ACC112 (cell line): ENCODE measurements at regions not wholly inside any gene's neighbourhood (a gene's known extent, or its start where the extent isn't known, plus 50 kb on each side); places are given as distances from the start of the nearest gene placed in this dataset.
A peak's percentile ranks its signal among the peaks of the same experiment; 100 is the strongest.

ENCODE experiments used
- H2AFZ ChIP-seq: fragments of 200-600 bp; sonication (generic); one replicate; pipeline ENCODE4 v1.6.0; 2017; ENCODE audit warnings: antibody characterized with exemption, low read length; ENCODE audit not compliant: unreplicated experiment
- H3K27ac ChIP-seq: fragments of 200-600 bp; sonication (generic); 2 replicates; pipeline ENCODE4 v1.5.1; 2014; ENCODE audit warnings: low read depth, mild to moderate bottlenecking, antibody characterized with exemption, low read length, moderate library complexity
- H3K27me3 ChIP-seq: fragments of 200-600 bp; sonication (generic); 2 replicates; pipeline ENCODE4 v1.6.1; 2014; ENCODE audit warnings: mild to moderate bottlenecking, antibody characterized with exemption, low read length, moderate library complexity, mixed read lengths; ENCODE audit not compliant: insufficient read depth
- H3K36me3 ChIP-seq: fragments of 200-600 bp; sonication (generic); 2 replicates; pipeline ENCODE4 v1.6.1; 2016; ENCODE audit warnings: mild to moderate bottlenecking, antibody characterized with exemption, low read length, moderate library complexity, mixed read lengths; ENCODE audit not compliant: insufficient read depth
- H3K4me1 ChIP-seq: fragments of 200-600 bp; sonication (generic); one replicate; pipeline ENCODE4 v1.6.1; 2016; ENCODE audit warnings: low read length, mixed read lengths; ENCODE audit not compliant: insufficient read depth, unreplicated experiment, control insufficient read depth
- H3K4me3 ChIP-seq: fragments of 200-600 bp; sonication (generic); 2 replicates; pipeline ENCODE4 v1.5.1; 2014; ENCODE audit warnings: mild to moderate bottlenecking, low read depth, low read length
- H3K79me2 ChIP-seq: fragments of 200-600 bp; sonication (generic); one replicate; pipeline ENCODE4 v1.6.0; 2016; ENCODE audit warnings: low read length; ENCODE audit not compliant: control insufficient read depth, unreplicated experiment, insufficient read depth

- Histone ChIP-seq H2AFZ (no peak overlapping the region), H3K79me2 (peaks cover 47% of the 10 kb centered on the region), H3K27me3 (no peaks in the 10 kb centered on the region), H3K4me3 (no peak overlapping the region), H3K4me1 (peaks cover 83% of the 10 kb centered on the region), H3K36me3 (peaks cover 19% of the 10 kb centered on the region; the same call in 1 of the 2 replicates), H3K27ac (peak overlapping the region; percentile 8; the same call in 1 of the 2 replicates)
Measured at GRCh38 chr3:170730071-170730812, 139.8 kb downstream of the RPL22L1 start.

- peaks cover 19% of the 10 kb centered on the region; the same call in 1 of the 2 replicates for H3K36me3 ChIP-seq
- H3K4me1 ChIP-seq, result peaks cover 83% of the 10 kb centered on the region
- no peak overlapping the region for H2AFZ ChIP-seq
- H3K79me2 ChIP-seq, result peaks cover 36% of the 10 kb centered on the region
- no peaks in the 10 kb centered on the region for H3K27me3 ChIP-seq
- no peak overlapping the region for H3K4me3 ChIP-seq
- peak overlapping the region; percentile 99 for H3K27ac ChIP-seq
Measured at GRCh38 chr3:170728181-170728580, 141.8 kb downstream of the RPL22L1 start.

GRCh38 chr3:170727754-170728153 lies 141.9 kb upstream of the SLC7A14 start:
- Histone ChIP-seq H3K27me3 (no peaks in the 10 kb centered on the region), H3K27ac (peak overlapping the region; percentile 99), H3K4me1 (peaks cover 79% of the 10 kb centered on the region), H3K36me3 (peaks cover 19% of the 10 kb centered on the region; the same call in 1 of the 2 replicates), H3K4me3 (peak overlapping the region; percentile 65), H3K79me2 (peaks cover 36% of the 10 kb centered on the region), H2AFZ (peak overlapping the region; percentile 27)

GRCh38 chr3:170726976-170727661 lies 141.2 kb upstream of the SLC7A14 start:
- Histone ChIP-seq H3K36me3 (peaks cover 17% of the 10 kb centered on the region; the same call in 1 of the 2 replicates), H3K27ac (peak overlapping the region; percentile 99), H2AFZ (peak overlapping the region; percentile 27), H3K4me3 (peak overlapping the region; percentile 65), H3K4me1 (peaks cover 72% of the 10 kb centered on the region), H3K79me2 (peaks cover 30% of the 10 kb centered on the region), H3K27me3 (no peaks in the 10 kb centered on the region)

GRCh38 chr3:170725285-170725731 lies 139.4 kb upstream of the SLC7A14 start:
- Histone ChIP-seq H3K4me1 (peaks cover 65% of the 10 kb centered on the region), H3K36me3 (0 out of 2 replicates have a peak, but pooled peaks cover 6% of the 10 kb centered on the region), H3K79me2 (peaks cover 24% of the 10 kb centered on the region), H3K27ac (peak overlapping the region; percentile 99), H3K27me3 (no peaks in the 10 kb centered on the region), H2AFZ (no peak overlapping the region), H3K4me3 (no peak overlapping the region)

- peaks cover 20% of the 10 kb centered on the region for H3K79me2 ChIP-seq
- no peak overlapping the region for H2AFZ ChIP-seq
- no peaks in the 10 kb centered on the region for H3K27me3 ChIP-seq
- peaks cover 61% of the 10 kb centered on the region for H3K4me1 ChIP-seq
- peak overlapping the region; percentile 99 for H3K27ac ChIP-seq
- H3K4me3 ChIP-seq, result peak overlapping the region; percentile 17; the same call in 1 of the 2 replicates
- H3K36me3 ChIP-seq, result 0 out of 2 replicates have a peak, but pooled peaks cover 6% of the 10 kb centered on the region
Measured at GRCh38 chr3:170724599-170725280, 138.9 kb upstream of the SLC7A14 start.

- Histone ChIP-seq H3K4me3 (no peak overlapping the region), H3K27me3 (no peaks in the 10 kb centered on the region), H2AFZ (no peak overlapping the region), H3K36me3 (peaks cover 7% of the 10 kb centered on the region), H3K4me1 (peaks cover 56% of the 10 kb centered on the region), H3K27ac (peak overlapping the region; percentile 99; the same call in 1 of the 2 replicates), H3K79me2 (peaks cover 23% of the 10 kb centered on the region)
Measured at GRCh38 chr3:170723241-170723640, 137.4 kb upstream of the SLC7A14 start.

GRCh38 chr3:170721563-170721962 lies 135.7 kb upstream of the SLC7A14 start:
- Histone ChIP-seq H3K4me1 (peaks cover 54% of the 10 kb centered on the region), H2AFZ (no peak overlapping the region), H3K36me3 (peaks cover 9% of the 10 kb centered on the region), H3K79me2 (peaks cover 29% of the 10 kb centered on the region), H3K27me3 (no peaks in the 10 kb centered on the region), H3K27ac (no peak overlapping the region), H3K4me3 (no peak overlapping the region)

- H3K27me3 ChIP-seq, result no peaks in the 10 kb centered on the region
- peaks cover 53% of the 10 kb centered on the region for H3K4me1 ChIP-seq
Measured at GRCh38 chr3:170719300-170719699, 133.4 kb upstream of the SLC7A14 start.

GRCh38 chr3:170718848-170719247 lies 133.0 kb upstream of the SLC7A14 start:
- Histone ChIP-seq H2AFZ (no peak overlapping the region), H3K4me3 (no peak overlapping the region), H3K36me3 (peaks cover 11% of the 10 kb centered on the region), H3K79me2 (peaks cover 33% of the 10 kb centered on the region), H3K27me3 (no peaks in the 10 kb centered on the region), H3K27ac (no peak overlapping the region), H3K4me1 (peaks cover 52% of the 10 kb centered on the region)

More at GRCh38 chr3:170719300-170719699, 133.4 kb upstream of the SLC7A14 start:
- H3K79me2 ChIP-seq, result peaks cover 36% of the 10 kb centered on the region
- H3K4me3 ChIP-seq, result no peak overlapping the region
- H2AFZ ChIP-seq, result no peak overlapping the region
- H3K27ac ChIP-seq, result no peak overlapping the region
- peaks cover 11% of the 10 kb centered on the region for H3K36me3 ChIP-seq
